IMR-90 (cell line): ENCODE measurements at regions not wholly inside any gene's neighbourhood (a gene's known extent, or its start where the extent isn't known, plus 50 kb on each side); places are given as distances from the start of the nearest gene placed in this dataset.

Experiments used
- CTCF ChIP-seq: conservative IDR thresholded peaks from 2 replicates; pipeline ENCODE4 v1.5.1; 2012; ENCODE audit warnings: mild to moderate bottlenecking, low read depth, low read length, improper control_type of control experiment
- MAZ ChIP-seq: IDR thresholded peaks from 2 replicates; pipeline ENCODE4 v1.6.1; 2012; ENCODE audit warnings: low read depth, mild to moderate bottlenecking, low read length, improper control_type of control experiment, moderate library complexity, borderline replicate concordance
- NFE2L2 ChIP-seq: fragments of 150-350 bp; IDR thresholded peaks from 2 replicates; pipeline ENCODE4 v1.6.1; 2016; ENCODE audit warnings: low read depth, mild to moderate bottlenecking, low read length
- POLR2A ChIP-seq: IDR thresholded peaks from 2 replicates; pipeline ENCODE4 v1.6.1; 2012; ENCODE audit warnings: mild to moderate bottlenecking, low read depth, low read length
- RAD21 ChIP-seq: IDR thresholded peaks from 2 replicates; pipeline ENCODE4 v1.6.1; 2012; ENCODE audit warnings: low read length, improper control_type of control experiment

GRCh38 chr11:103808252-103808651, 228.2 kb upstream of the DDI1 start:
- TF ChIP-seq POLR2A (no peak), CTCF (no peak), RAD21 (no peak), NFE2L2 (no peak), MAZ (no peak)
